GM12865 (cell line): ENCODE measurements at regions not wholly inside any gene's neighbourhood (a gene's known extent, or its start where the extent isn't known, plus 50 kb on each side); places are given as distances from the start of the nearest gene placed in this dataset.

ENCODE experiments used
- DNase-seq: peaks from one replicate; pipeline ENCODE4 v3.0.0; 2010; ENCODE audit warnings: low read depth
- H3K4me3 ChIP-seq: 2 replicates; pipeline ENCODE4 v1.5.1; 2011; ENCODE audit warnings: mild to moderate bottlenecking, low read depth, low read length, control low read depth
- TF ChIP-seq, protein P1 (sequence below): IDR thresholded peaks from 2 replicates; pipeline ENCODE4 v1.5.1; 2011; ENCODE audit warnings: low read length, control low read depth, low read depth, inconsistent platforms; ENCODE audit not compliant: insufficient read depth; ENCODE audit errors: missing control alignments

DNA sequence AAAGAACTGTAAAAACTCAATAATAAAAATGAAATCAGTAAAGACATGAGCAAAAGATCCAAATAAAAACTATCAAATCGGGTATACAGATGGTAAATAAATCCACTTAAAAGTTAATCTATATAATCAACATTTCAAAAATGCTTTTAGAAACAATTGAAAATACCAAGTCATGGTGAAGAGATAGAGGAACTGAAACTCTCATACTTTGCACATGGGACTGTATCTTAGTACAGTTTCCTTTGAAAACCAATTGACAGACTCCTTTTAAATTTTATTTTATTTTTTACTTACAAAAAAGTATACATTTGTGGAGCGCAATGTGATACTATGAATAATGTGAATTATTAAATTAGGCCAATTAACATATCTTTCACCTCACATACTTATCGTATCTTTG lies 98.6 kb upstream of the FAR2 start:
- TF ChIP-seq, protein P1, sequence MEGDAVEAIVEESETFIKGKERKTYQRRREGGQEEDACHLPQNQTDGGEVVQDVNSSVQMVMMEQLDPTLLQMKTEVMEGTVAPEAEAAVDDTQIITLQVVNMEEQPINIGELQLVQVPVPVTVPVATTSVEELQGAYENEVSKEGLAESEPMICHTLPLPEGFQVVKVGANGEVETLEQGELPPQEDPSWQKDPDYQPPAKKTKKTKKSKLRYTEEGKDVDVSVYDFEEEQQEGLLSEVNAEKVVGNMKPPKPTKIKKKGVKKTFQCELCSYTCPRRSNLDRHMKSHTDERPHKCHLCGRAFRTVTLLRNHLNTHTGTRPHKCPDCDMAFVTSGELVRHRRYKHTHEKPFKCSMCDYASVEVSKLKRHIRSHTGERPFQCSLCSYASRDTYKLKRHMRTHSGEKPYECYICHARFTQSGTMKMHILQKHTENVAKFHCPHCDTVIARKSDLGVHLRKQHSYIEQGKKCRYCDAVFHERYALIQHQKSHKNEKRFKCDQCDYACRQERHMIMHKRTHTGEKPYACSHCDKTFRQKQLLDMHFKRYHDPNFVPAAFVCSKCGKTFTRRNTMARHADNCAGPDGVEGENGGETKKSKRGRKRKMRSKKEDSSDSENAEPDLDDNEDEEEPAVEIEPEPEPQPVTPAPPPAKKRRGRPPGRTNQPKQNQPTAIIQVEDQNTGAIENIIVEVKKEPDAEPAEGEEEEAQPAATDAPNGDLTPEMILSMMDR, result no peak
- H3K4me3 ChIP-seq, result no peak overlapping the region
- DNase-seq, result peak; percentile 12

DNA sequence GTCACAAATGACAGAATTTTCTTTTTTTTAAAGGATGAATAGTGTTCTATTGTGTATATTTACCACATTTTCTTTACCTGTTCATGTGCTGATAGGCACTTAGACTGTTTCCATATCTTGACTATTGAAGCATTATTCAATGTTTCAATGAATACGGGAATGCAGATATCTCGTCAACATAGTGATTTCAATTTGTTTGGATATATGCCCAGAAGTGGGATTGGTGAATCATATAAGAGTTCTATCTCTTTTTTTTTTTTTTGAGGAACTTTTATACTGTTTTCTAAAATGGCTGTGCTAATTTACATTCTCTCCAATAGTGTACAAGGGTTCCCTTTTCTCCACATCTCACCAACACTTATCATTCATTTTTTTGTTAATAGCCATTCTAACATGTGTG lies 97.9 kb upstream of the FAR2 start:
- no peak overlapping the region for H3K4me3 ChIP-seq
- TF ChIP-seq, protein P1, result no peak
- no peak for DNase-seq

DNA sequence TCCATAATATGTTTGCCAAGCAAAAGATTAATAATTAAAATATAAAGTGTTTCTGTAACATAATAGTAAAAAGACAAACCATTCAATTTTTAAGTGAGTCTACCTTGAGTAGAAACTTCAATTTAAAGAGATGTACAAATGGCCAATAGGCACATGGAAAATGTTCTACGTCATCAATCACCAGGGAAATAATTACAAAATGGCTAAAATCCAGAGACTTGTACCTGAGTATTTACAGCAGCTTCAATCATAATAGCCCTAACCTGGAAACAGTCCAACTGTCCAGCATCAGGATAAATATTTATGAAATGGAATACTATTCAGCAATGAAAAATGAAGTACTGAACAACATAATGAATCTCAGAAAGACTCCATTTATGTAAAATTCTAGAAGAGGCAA lies 95.5 kb upstream of the FAR2 start:
- TF ChIP-seq, protein P1, result no peak
- peak; percentile 42 for DNase-seq
- H3K4me3 ChIP-seq, result no peak overlapping the region

DNA sequence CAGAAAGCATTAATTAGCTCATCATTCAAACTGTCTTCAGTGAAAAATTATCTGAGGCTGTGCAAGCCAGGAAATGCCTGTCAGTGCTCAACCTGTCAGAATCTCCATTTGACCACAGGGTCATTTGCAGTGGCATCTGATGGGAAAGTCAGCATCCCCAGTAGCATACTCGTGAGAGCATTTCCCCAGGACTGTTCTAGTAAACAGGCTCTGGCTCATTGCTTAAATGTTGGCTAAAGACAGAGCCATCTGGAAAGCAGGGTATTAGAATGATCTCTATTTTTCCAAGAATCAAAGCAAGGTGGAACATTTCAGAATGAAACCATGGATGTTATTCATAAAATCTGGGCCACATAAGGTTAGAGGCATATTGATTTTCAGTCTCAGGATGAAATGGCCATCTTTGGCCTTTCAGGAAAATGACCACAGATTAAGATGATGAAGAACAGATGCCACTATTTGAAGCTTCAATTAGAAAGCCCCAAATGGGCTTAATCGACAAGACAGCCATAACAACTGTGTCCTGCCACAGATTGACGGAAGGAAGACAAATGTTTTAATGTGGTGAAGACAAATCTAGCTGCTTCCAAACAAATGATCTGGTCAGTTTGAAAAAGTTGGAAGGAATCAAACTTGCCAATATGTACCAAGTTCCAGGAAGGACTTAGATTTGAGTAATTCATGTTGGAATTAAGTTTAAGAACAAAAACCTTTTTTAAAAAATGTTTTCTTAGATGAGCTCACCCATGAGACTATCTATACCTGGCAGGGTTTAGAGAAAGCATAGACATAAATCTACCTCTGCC lies 94.0 kb upstream of the FAR2 start:
- H3K4me3 ChIP-seq, result no peak overlapping the region
- TF ChIP-seq, protein P1, result no peak
- DNase-seq, result no peak

DNA sequence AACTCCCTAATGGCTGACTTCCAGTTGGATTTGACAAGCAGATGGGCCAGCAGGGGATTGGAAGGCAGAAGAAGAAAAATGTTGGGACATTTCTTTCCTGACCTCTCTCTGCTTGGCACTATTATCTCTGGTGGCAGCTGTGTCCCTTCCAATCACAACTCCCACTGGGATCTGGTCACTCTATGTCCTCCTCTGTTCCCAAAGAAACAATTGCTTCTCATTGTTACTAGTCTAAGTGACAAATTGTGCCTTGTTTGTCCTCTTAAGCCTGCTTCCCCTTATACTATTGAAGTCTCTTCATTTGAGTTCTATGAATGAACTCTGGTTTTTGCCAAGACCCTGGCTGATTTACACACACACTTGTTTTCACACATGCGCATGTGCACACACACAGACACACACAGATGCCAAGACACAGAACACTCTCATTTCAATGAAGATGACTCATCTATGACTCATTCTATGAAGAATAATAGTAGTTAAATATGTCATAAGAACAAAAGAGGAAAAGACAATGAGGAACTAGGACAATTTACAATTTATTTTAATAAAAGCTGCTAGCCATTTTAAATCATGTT lies 83.0 kb upstream of the FAR2 start:
- no peak overlapping the region for H3K4me3 ChIP-seq
- TF ChIP-seq, protein P1, result no peak
- peak; percentile 62 for DNase-seq

DNA sequence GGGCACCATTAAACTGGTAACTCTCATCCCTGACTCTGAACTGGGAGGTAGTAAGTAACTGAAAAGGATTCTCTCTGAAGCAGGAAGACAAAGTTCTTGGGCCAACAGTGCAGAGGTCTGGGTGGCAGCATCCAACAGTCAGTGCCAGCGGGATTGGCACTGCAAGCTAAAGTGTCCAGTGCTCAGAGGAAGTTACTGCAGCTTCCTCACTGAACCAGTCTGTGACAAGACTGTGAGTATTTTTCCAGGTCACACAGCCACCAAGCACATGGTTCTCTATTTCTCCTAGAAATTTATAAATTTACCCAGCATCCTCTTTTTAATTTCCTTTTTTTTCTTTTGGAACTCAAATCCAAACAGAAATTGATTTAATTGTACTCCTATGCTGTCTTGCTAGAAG lies 81.6 kb upstream of the FAR2 start:
- TF ChIP-seq, protein P1, result no peak
- no peak overlapping the region for H3K4me3 ChIP-seq
- DNase-seq, result no peak

DNA sequence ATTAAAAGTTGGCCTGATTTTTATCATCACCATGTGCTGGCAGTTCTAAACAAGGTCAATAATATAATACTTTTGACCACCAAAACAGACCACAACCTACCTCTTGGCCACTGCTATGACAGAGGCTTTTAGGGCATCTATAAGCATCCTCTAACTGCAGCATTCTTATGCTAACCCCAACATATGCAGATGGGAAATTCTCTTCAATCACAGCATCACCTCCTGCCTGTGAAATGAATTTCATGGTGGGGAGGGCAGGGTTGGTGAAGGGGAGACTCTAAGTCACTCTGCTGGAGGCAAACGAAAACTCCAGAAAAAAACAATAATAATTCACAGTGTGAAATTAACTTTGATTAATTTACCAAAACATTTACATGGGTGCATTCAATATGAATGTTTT lies 78.8 kb upstream of the FAR2 start:
- H3K4me3 ChIP-seq, result no peak overlapping the region
- TF ChIP-seq, protein P1, result no peak
- no peak for DNase-seq
